Caco-2 (cell line): ENCODE measurements at regions not wholly inside any gene's neighbourhood (a gene's known extent, or its start where the extent isn't known, plus 50 kb on each side); places are given as distances from the start of the nearest gene placed in this dataset.

Source experiments
- BruUV-seq: library from RNA; stranded (reverse); fragments of 400-500 nt; replicated peaks from 2 replicates; lab custom pipeline; 2021; lab: Mats Ljungman, UMichigan
- CTCF ChIA-PET: fragments of 300-600 bp; sonication (Branson Sonifier 250); formaldehyde crosslinking; loops from one replicate; lab custom pipeline; 2022; ENCODE audit warnings: antibody characterized with exemption; lab: Charles Lee
- POLR2A ChIA-PET: fragments of 300-600 bp; sonication (Branson Sonifier 250); formaldehyde crosslinking; loops from one replicate; lab custom pipeline; 2022; ENCODE audit warnings: antibody characterized with exemption; lab: Charles Lee
- DNase-seq, 2 experiments: peaks; one replicate each; pipeline versions ENCODE4 v3.0.0 to v3.0.0-alpha.2; 2020 to 2022
- H3K27me3 ChIP-seq: replicated peaks from 2 replicates; pipeline ENCODE4 v1.6.0; 2011; ENCODE audit warnings: low read length; ENCODE audit not compliant: control insufficient read depth, insufficient read depth
- H3K36me3 ChIP-seq: 2 replicates; pipeline ENCODE4 v1.5.1; 2011; ENCODE audit warnings: low read length; ENCODE audit not compliant: control insufficient read depth, insufficient read depth
- H3K4me1 ChIP-seq: fragments of 250-450 bp; sonication (Bioruptor Pico); 2 replicates; pipeline ENCODE4 v1.5.1; 2020; ENCODE audit warnings: mild to moderate bottlenecking
- H3K4me3 ChIP-seq: 2 replicates; pipeline ENCODE4 v1.5.1; 2011; ENCODE audit warnings: low read depth, mild to moderate bottlenecking, control low read depth, low read length
- H3K9me3 ChIP-seq: fragments of 250-450 bp; sonication (Bioruptor Pico); 2 replicates; pipeline ENCODE4 v1.5.1; 2020; ENCODE audit warnings: mild to moderate bottlenecking, moderate library complexity
- H3K27ac Mint-ChIP-seq: one replicate; pipeline ENCODE4 v1.8.0; 2022; ENCODE audit warnings: mixed read lengths; ENCODE audit not compliant: unreplicated experiment
- H3K27me3 Mint-ChIP-seq: one replicate; pipeline ENCODE4 v1.8.0; 2022; ENCODE audit warnings: mixed read lengths; ENCODE audit not compliant: insufficient read depth, unreplicated experiment
- H3K36me3 Mint-ChIP-seq: one replicate; pipeline ENCODE4 v1.8.0; 2022; ENCODE audit warnings: mild to moderate bottlenecking, mixed read lengths; ENCODE audit not compliant: insufficient read depth, unreplicated experiment
- H3K4me1 Mint-ChIP-seq: one replicate; pipeline ENCODE4 v1.8.0; 2022; ENCODE audit warnings: low read depth, mixed read lengths; ENCODE audit not compliant: unreplicated experiment
- H3K4me3 Mint-ChIP-seq: one replicate; pipeline ENCODE4 v1.8.0; 2022; ENCODE audit warnings: mild to moderate bottlenecking, moderate library complexity, mixed read lengths; ENCODE audit not compliant: unreplicated experiment
- H3K9me3 Mint-ChIP-seq: one replicate; pipeline ENCODE4 v1.8.0; 2022; ENCODE audit warnings: mixed read lengths; ENCODE audit not compliant: unreplicated experiment
- CTCF ChIP-seq, 2 experiments: fragments of 200-600 bp in 1 of 2; IDR thresholded peaks; 1 replicate in 1 of 2; 2 replicates in 1 of 2; pipeline versions ENCODE4 v1.5.1 to v1.8.0; 2011 to 2022; ENCODE audit warnings: antibody characterized with exemption in 1 of 2, control low read depth in 1 of 2, inconsistent platforms in 1 of 2, low read depth in 1 of 2, low read length in 1 of 2, mild to moderate bottlenecking in 1 of 2, moderate library complexity in 1 of 2; ENCODE audit not compliant: insufficient read depth in 1 of 2, severe bottlenecking in 1 of 2, unreplicated experiment in 1 of 2
- intact Hi-C: fragments of 100-400 bp; cut with micrococcal nuclease; formaldehyde crosslinking; loops from one replicate; pipeline ENCODE4 v1.10.0; 2022; ENCODE audit not compliant: unreplicated experiment

- Mint-ChIP-seq H3K4me3 (no peak overlapping the region), H3K36me3 (no peaks in the 10 kb centered on the region), H3K9me3 (no peaks in the 10 kb centered on the region), H3K4me1 (no peaks in the 10 kb centered on the region), H3K27me3 (no peaks in the 10 kb centered on the region), H3K27ac (no peak overlapping the region)
- intact Hi-C loops = no loop called here
- no peak for DNase-seq
- Histone ChIP-seq H3K4me1 (no peaks in the 10 kb centered on the region), H3K27me3 (no peaks in the 10 kb centered on the region), H3K36me3 (no peaks in the 10 kb centered on the region), H3K9me3 (no peaks in the 10 kb centered on the region), H3K4me3 (no peak overlapping the region)
- CTCF ChIA-PET = no interaction called here
- POLR2A ChIA-PET = no interaction called here
- BruUV-seq = no TSS peak
- TF ChIP-seq CTCF (IDR thresholded peaks at IDR 0.05; ENCODE audit: insufficient read depth in 1 of 2, low read depth in 1 of 2, low read length in 1 of 2, severe bottlenecking in 1 of 2, unreplicated experiment in 1 of 2) = no peak
Observed at GRCh38 chr5:164065266-164065665, 559.8 kb downstream of the MAT2B start.

- Histone ChIP-seq H3K9me3 (no peaks in the 10 kb centered on the region), H3K4me3 (no peak overlapping the region), H3K36me3 (no peaks in the 10 kb centered on the region), H3K4me1 (no peaks in the 10 kb centered on the region), H3K27me3 (no peaks in the 10 kb centered on the region)
- BruUV-seq = no TSS peak
- H3K9me3 Mint-ChIP-seq = no peaks in the 10 kb centered on the region
- no peak overlapping the region for H3K27ac Mint-ChIP-seq
- DNase-seq = no peak
- TF ChIP-seq CTCF (IDR thresholded peaks at IDR 0.05; ENCODE audit: insufficient read depth in 1 of 2, low read depth in 1 of 2, low read length in 1 of 2, severe bottlenecking in 1 of 2, unreplicated experiment in 1 of 2) = no peak
- intact Hi-C loops = no loop called here
- POLR2A ChIA-PET = no interaction called here
- H3K36me3 Mint-ChIP-seq = no peaks in the 10 kb centered on the region
- peaks cover 2% of the 10 kb centered on the region for H3K27me3 Mint-ChIP-seq
- H3K4me3 Mint-ChIP-seq = no peak overlapping the region
- no peaks in the 10 kb centered on the region for H3K4me1 Mint-ChIP-seq
- CTCF ChIA-PET = no interaction called here
Observed at GRCh38 chr5:164071671-164072070, 566.3 kb downstream of the MAT2B start.

- Mint-ChIP-seq H3K27me3 (peaks cover 2% of the 10 kb centered on the region), H3K4me1 (no peaks in the 10 kb centered on the region), H3K27ac (no peak overlapping the region), H3K4me3 (no peak overlapping the region), H3K9me3 (no peaks in the 10 kb centered on the region), H3K36me3 (no peaks in the 10 kb centered on the region)
- no peak for DNase-seq
- ChIA-PET CTCF (no interaction called here), POLR2A (no interaction called here)
- BruUV-seq = no TSS peak
- intact Hi-C loops = no loop called here
- no peak for TF ChIP-seq CTCF (IDR thresholded peaks at IDR 0.05; ENCODE audit: insufficient read depth in 1 of 2, low read depth in 1 of 2, low read length in 1 of 2, severe bottlenecking in 1 of 2, unreplicated experiment in 1 of 2)
- no peaks in the 10 kb centered on the region for H3K4me1 ChIP-seq
- no peaks in the 10 kb centered on the region for H3K36me3 ChIP-seq
- H3K27me3 ChIP-seq = no peaks in the 10 kb centered on the region
- no peaks in the 10 kb centered on the region for H3K9me3 ChIP-seq
- no peak overlapping the region for H3K4me3 ChIP-seq
Observed at GRCh38 chr5:164073081-164073480, 567.7 kb downstream of the MAT2B start.
